Embryonic facial prominence (tissue), 1 donor: ENCODE measurements at regions not wholly inside any gene's neighbourhood (a gene's known extent, or its start where the extent isn't known, plus 50 kb on each side); places are given as distances from the start of the nearest gene placed in this dataset.

Experiments used
- DNase-seq: peaks from one replicate; pipeline ENCODE4 v3.0.0-alpha.2; 2016; ENCODE audit errors: extremely low spot score

- DNase-seq, result no peak
Observed at GRCh38 chr10:116792817-116793216, 50.5 kb upstream of the HSPA12A start.

DNA sequence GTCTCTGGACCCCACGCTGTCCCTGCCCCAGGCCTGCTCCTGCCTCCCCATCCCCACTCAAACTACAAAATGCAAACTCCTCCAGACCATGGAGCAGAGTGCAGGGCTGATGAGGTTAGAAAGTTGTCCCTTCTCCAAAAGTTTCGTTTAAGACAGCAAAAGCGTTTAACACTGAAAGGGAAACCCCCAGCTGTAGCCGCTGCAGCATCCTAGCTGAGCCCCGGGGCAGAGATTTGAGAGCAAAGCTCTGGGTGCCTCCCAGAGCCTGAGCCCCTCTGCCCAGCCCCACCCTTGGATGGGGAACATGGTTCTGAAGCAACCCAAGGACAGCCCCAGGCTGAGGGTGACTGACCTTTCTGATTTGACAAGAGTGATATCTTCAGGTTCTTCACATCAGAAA, 52.8 kb upstream of the ENO4 start:
- DNase-seq, result no peak

DNA sequence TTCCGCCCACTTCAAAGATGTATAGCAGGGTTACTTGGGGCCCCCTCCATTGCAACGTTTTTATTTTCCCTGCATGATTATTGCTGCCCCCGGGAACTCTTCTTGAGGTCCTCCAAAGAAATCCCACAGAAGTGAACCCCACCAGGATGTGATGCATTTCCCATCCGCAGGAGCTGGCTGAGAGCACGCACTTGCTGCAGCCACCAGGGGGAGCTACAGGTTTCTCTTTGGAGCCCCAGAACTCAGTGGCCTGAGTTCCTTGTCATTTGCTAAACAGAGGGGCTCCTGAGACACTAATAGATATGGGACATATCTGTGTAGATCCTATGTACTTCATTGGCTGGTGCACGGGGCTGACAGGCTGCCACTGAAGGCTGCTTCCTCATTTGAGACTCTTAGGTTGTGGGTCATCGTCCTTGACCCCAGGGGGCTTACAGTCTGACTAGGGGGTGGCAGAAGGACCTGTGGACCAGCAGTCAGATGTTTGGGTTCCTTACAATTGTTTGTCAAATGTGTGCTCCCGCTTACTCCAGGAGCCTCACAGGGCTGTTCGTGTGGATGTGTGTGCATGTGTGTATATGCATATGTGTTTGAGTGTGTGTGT, 52.3 kb upstream of the ENO4 start:
- peak; percentile 61 for DNase-seq

- DNase-seq, result no peak
Observed at GRCh38 chr10:116798859-116799258, 50.4 kb upstream of the ENO4 start.
